Bronchial epithelial cell (primary cell): ENCODE measurements at regions not wholly inside any gene's neighbourhood (a gene's known extent, or its start where the extent isn't known, plus 50 kb on each side); places are given as distances from the start of the nearest gene placed in this dataset.

Experiments
- DNase-seq: peaks from one replicate; pipeline ENCODE4 v3.0.0-alpha.2; 2010; ENCODE audit warnings: low read depth
- FAIRE-seq: peaks from 2 replicates; lab custom pipeline; 2011; peaks lifted over from hg19 to GRCh38; lab: Jason Lieb, UNC
- H3K27me3 ChIP-seq: 2 replicates; pipeline ENCODE4 v1.5.1; 2011; ENCODE audit warnings: low read length; ENCODE audit not compliant: control insufficient read depth, insufficient read depth
- H3K36me3 ChIP-seq: 2 replicates; pipeline ENCODE4 v1.5.1; 2011; ENCODE audit warnings: low read length; ENCODE audit not compliant: control insufficient read depth, insufficient read depth
- H3K4me3 ChIP-seq: 2 replicates; pipeline ENCODE4 v1.5.1; 2011; ENCODE audit warnings: mild to moderate bottlenecking, low read depth, low read length, control low read depth
- TF ChIP-seq, protein P1 (sequence below): IDR thresholded peaks from 2 replicates; pipeline ENCODE4 v1.5.1; 2011; ENCODE audit warnings: mild to moderate bottlenecking, moderate library complexity, low read length, control low read depth, inconsistent platforms; ENCODE audit not compliant: insufficient read depth, severe bottlenecking

DNA sequence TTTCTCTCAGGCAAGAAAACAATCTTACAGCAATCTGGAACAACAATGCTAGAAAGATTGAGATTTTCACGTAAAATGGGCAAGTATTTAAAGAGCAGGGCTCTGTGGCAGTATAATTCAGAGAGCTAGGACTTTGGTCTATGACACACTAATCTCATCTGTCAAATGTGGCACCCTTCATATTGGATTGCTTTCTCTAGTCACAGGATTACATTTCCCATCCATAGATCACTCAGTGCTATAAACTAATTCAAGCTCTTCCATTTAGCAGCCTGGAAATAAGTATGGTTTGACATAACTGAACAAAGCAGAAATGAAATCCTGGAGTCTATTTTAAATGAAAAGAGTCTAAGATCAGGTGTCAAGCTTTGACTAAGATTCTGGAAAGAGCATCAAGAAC is 263.1 kb upstream of the TMPRSS15 start:
- FAIRE-seq (no peak), DNase-seq (no peak)
- Histone ChIP-seq H3K36me3 (no peaks in the 10 kb centered on the region), H3K4me3 (no peak overlapping the region), H3K27me3 (no peaks in the 10 kb centered on the region)
- TF ChIP-seq, protein P1, sequence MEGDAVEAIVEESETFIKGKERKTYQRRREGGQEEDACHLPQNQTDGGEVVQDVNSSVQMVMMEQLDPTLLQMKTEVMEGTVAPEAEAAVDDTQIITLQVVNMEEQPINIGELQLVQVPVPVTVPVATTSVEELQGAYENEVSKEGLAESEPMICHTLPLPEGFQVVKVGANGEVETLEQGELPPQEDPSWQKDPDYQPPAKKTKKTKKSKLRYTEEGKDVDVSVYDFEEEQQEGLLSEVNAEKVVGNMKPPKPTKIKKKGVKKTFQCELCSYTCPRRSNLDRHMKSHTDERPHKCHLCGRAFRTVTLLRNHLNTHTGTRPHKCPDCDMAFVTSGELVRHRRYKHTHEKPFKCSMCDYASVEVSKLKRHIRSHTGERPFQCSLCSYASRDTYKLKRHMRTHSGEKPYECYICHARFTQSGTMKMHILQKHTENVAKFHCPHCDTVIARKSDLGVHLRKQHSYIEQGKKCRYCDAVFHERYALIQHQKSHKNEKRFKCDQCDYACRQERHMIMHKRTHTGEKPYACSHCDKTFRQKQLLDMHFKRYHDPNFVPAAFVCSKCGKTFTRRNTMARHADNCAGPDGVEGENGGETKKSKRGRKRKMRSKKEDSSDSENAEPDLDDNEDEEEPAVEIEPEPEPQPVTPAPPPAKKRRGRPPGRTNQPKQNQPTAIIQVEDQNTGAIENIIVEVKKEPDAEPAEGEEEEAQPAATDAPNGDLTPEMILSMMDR: no peak

DNA sequence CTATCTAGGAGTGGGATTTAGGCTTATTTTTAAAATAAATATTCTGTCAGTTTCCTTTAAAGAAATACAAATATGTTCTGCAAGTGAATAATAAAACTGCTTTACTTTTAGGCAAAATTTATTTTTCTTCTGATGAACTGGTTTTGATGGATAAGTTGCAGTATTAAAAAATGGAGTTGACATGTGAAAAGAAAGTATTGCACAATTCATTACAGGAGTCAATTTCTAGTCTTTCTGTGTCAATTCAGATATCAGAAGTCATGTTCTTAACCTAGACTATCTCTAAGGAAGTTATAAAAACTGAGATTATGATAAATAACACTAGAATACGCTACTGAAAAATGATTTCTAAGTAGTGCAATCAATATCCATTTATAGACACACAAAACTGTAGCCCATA is 270.2 kb upstream of the TMPRSS15 start:
- FAIRE-seq (no peak), DNase-seq (no peak)
- no peak overlapping the region for H3K4me3 ChIP-seq
- H3K27me3 ChIP-seq: no peaks in the 10 kb centered on the region
- H3K36me3 ChIP-seq: no peaks in the 10 kb centered on the region
- TF ChIP-seq, protein P1: no peak

DNA sequence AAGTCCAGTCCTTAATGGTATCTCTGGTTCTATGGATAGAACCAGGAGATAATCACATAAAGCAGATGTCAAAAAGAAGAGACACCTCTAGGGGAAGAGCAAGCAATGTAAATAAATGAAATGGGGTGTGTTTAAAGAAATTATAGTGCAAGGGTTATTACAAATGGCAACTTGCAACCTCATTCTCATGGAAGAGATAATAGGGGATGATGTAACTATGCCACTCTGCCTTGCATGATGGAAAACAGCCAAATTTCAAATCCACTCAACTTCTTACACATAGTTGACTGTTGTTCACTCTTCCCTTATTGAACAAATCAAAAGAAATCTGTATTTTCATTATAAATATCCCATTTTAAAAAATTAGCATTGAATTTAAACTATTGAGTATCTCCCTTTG is 274.0 kb upstream of the TMPRSS15 start:
- no peak for DNase-seq
- no peak for FAIRE-seq
- Histone ChIP-seq H3K4me3 (no peak overlapping the region), H3K27me3 (no peaks in the 10 kb centered on the region), H3K36me3 (no peaks in the 10 kb centered on the region)
- TF ChIP-seq, protein P1: no peak

DNA sequence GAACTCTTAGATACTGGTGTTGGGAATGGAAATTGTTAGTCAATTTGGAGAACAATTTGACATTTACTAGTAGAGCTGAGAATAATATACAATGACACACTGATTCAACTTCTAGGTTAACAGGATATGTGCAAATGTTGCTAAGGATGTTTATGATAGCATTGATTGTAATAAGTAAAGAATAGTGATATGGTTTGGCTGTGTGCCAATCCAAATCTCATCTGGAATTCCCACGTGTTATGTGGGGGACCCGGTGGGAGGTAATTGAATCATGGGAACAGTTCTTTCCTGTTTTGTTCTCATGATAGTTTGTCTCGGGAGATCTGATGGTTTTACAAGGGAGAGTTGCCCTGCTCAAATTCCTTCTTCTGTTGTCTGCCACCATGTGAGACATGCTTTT is 302.4 kb upstream of the TMPRSS15 start:
- Histone ChIP-seq H3K4me3 (no peak overlapping the region), H3K36me3 (no peaks in the 10 kb centered on the region), H3K27me3 (no peaks in the 10 kb centered on the region)
- TF ChIP-seq, protein P1: no peak
- no peak for DNase-seq
- FAIRE-seq: no peak

DNA sequence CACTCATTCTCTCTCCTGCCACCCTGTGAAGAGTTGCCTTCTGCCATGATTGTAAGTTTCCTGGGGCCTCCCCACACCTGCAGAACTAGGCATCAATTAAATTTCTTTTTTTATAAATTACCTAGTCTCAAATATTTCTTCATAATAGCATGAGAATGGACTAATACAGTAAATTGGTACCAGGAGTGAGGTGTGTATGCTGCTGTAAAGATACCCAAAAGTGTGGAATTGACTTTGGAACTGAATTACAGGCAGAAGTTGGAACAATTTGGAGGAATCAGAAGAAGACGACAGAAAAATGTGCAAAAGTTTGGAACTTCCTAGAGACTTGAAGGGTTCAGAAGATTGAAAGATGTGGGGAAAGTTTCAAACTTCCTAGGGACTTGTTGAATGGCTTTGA is 308.1 kb upstream of the TMPRSS15 start:
- FAIRE-seq: no peak

DNA sequence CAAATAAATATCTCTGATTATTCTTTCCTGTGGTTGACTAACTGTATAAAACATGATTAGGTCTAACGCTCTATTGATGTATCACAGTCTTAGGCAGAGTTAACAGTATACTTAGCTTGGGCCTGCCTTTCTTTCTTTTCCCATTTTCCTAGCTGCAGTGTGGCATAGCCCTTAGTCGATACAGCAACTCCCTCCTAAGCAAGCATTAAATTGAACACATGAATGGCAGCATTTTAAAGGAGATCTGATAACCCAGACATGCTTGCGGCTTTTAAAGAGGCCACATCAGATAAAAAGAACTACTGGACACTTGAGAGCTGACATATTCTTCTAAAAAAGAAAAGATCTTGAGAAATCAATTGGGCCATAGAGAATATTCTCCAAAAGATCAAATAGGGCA is 312.0 kb upstream of the TMPRSS15 start:
- no peak for FAIRE-seq
- TF ChIP-seq, protein P1: no peak

More for the DNA sequence above, 308.1 kb upstream of the TMPRSS15 start:
- H3K27me3 ChIP-seq: no peaks in the 10 kb centered on the region
- H3K36me3 ChIP-seq: no peaks in the 10 kb centered on the region
- TF ChIP-seq, protein P1: no peak
- no peak overlapping the region for H3K4me3 ChIP-seq
- no peak for DNase-seq

More for the DNA sequence above, 312.0 kb upstream of the TMPRSS15 start:
- no peaks in the 10 kb centered on the region for H3K36me3 ChIP-seq
- H3K27me3 ChIP-seq: no peaks in the 10 kb centered on the region
- DNase-seq: no peak
- H3K4me3 ChIP-seq: no peak overlapping the region
